DND-41 (cell line): ENCODE measurements at regions not wholly inside any gene's neighbourhood (a gene's known extent, or its start where the extent isn't known, plus 50 kb on each side); places are given as distances from the start of the nearest gene placed in this dataset.

ENCODE experiments used
- ATAC-seq: fragments of 200-7000 bp; cut with Tn5 transposase; 3 replicates; pipeline ENCODE4 v1.9.1; 2021; ENCODE audit warnings: low read depth; ENCODE audit not compliant: insufficient read depth
- DNase-seq: peaks from one replicate; pipeline ENCODE4 v3.0.0-alpha.2; 2020
- H2AFZ ChIP-seq: 2 replicates; pipeline ENCODE4 v1.6.0; 2012; ENCODE audit warnings: low read depth, low read length
- H3K27ac ChIP-seq: 2 replicates; pipeline ENCODE4 v1.5.1; 2012; ENCODE audit warnings: low read length, inconsistent platforms
- H3K27me3 ChIP-seq: fragments of 200-600 bp; sonication (generic); 2 replicates; pipeline ENCODE4 v1.6.0; 2012; ENCODE audit warnings: low read length, mild to moderate bottlenecking, inconsistent platforms; ENCODE audit not compliant: insufficient read depth, poor library complexity
- H3K36me3 ChIP-seq: 2 replicates; pipeline ENCODE4 v1.5.1; 2012; ENCODE audit warnings: low read length, inconsistent platforms; ENCODE audit not compliant: insufficient read depth
- H3K4me1 ChIP-seq: 2 replicates; pipeline ENCODE4 v1.5.1; 2012; ENCODE audit warnings: mild to moderate bottlenecking, low read length; ENCODE audit not compliant: insufficient read depth
- H3K4me2 ChIP-seq: 2 replicates; pipeline ENCODE4 v1.6.0; 2012; ENCODE audit warnings: mild to moderate bottlenecking, moderate library complexity, low read length, inconsistent platforms; ENCODE audit not compliant: insufficient read depth
- H3K4me3 ChIP-seq, 2 experiments: fragments of 200-600 bp in 1 of 2; shearing (Covaris generic) in 1 of 2; 2 replicates each; pipeline ENCODE4 v1.5.1; 2012 to 2016; ENCODE audit warnings: inconsistent platforms in 2 of 2, low read length in 2 of 2, mild to moderate bottlenecking in 2 of 2, low read depth in 1 of 2, moderate library complexity in 1 of 2
- H3K79me2 ChIP-seq: 2 replicates; pipeline ENCODE4 v1.6.0; 2012; ENCODE audit warnings: low read length, inconsistent platforms; ENCODE audit not compliant: insufficient read depth
- H3K9ac ChIP-seq: 2 replicates; pipeline ENCODE4 v1.6.0; 2012; ENCODE audit warnings: low read depth, mild to moderate bottlenecking, inconsistent platforms, low read length, moderate library complexity
- H3K9me3 ChIP-seq: 2 replicates; pipeline ENCODE4 v1.5.1; 2012; ENCODE audit warnings: low read length, moderate library complexity, mild to moderate bottlenecking, inconsistent platforms; ENCODE audit not compliant: insufficient read depth, severe bottlenecking
- H4K20me1 ChIP-seq: 2 replicates; pipeline ENCODE4 v1.6.0; 2012; ENCODE audit warnings: low read length; ENCODE audit not compliant: insufficient read depth
- CTCF ChIP-seq: IDR thresholded peaks from 2 replicates; pipeline ENCODE4 v1.5.1; 2012; ENCODE audit warnings: borderline replicate concordance, low read length, moderate library complexity, mild to moderate bottlenecking; ENCODE audit not compliant: poor library complexity, severe bottlenecking; ENCODE audit errors: extremely low read depth
- EZH2 ChIP-seq: IDR thresholded peaks from 3 replicates; pipeline ENCODE4 v1.6.1; 2012; ENCODE audit warnings: borderline replicate concordance, low read depth, mild to moderate bottlenecking, moderate library complexity, low read length, inconsistent platforms; ENCODE audit not compliant: severe bottlenecking

GRCh38 chr5:90193185-90193822, 216.3 kb downstream of the CETN3 start:
- no peaks in the 10 kb centered on the region for H3K36me3 ChIP-seq
- no peak overlapping the region for H2AFZ ChIP-seq
- H3K9me3 ChIP-seq, result no peaks in the 10 kb centered on the region
- no peak overlapping the region for H3K27ac ChIP-seq
- no peaks in the 10 kb centered on the region for H3K79me2 ChIP-seq
- H4K20me1 ChIP-seq, result no peaks in the 10 kb centered on the region
- no peak overlapping the region for H3K4me3 ChIP-seq
- TF ChIP-seq CTCF, result no peak
- no peak for TF ChIP-seq EZH2
- no peaks in the 10 kb centered on the region for H3K27me3 ChIP-seq
- no peak overlapping the region for H3K9ac ChIP-seq
- H3K4me1 ChIP-seq, result no peaks in the 10 kb centered on the region
- DNase-seq, result no peak
- no peak for ATAC-seq
- H3K4me2 ChIP-seq, result no peak overlapping the region

GRCh38 chr5:90191352-90192045, 218.1 kb downstream of the CETN3 start:
- H3K27ac ChIP-seq, result no peak overlapping the region
- no peak for DNase-seq
- no peak for ATAC-seq
- H4K20me1 ChIP-seq, result no peaks in the 10 kb centered on the region
- TF ChIP-seq EZH2 (no peak), CTCF (no peak)
- H2AFZ ChIP-seq, result no peak overlapping the region
- H3K4me2 ChIP-seq, result no peak overlapping the region
- no peaks in the 10 kb centered on the region for H3K4me1 ChIP-seq
- no peaks in the 10 kb centered on the region for H3K36me3 ChIP-seq
- no peaks in the 10 kb centered on the region for H3K27me3 ChIP-seq
- no peak overlapping the region for H3K9ac ChIP-seq
- no peak overlapping the region for H3K4me3 ChIP-seq
- H3K79me2 ChIP-seq, result no peaks in the 10 kb centered on the region
- H3K9me3 ChIP-seq, result no peaks in the 10 kb centered on the region

GRCh38 chr5:90185897-90186468, 223.6 kb downstream of the CETN3 start:
- no peaks in the 10 kb centered on the region for H3K4me1 ChIP-seq
- H3K9ac ChIP-seq, result no peak overlapping the region
- H3K9me3 ChIP-seq, result no peaks in the 10 kb centered on the region
- H3K4me3 ChIP-seq, result no peak overlapping the region
- no peaks in the 10 kb centered on the region for H4K20me1 ChIP-seq
- TF ChIP-seq CTCF (no peak), EZH2 (no peak)
- no peak for ATAC-seq
- DNase-seq, result no peak
- H3K27me3 ChIP-seq, result no peaks in the 10 kb centered on the region
- no peaks in the 10 kb centered on the region for H3K36me3 ChIP-seq
- no peak overlapping the region for H3K27ac ChIP-seq
- H2AFZ ChIP-seq, result no peak overlapping the region
- no peaks in the 10 kb centered on the region for H3K79me2 ChIP-seq
- no peak overlapping the region for H3K4me2 ChIP-seq
